SK-N-SH treated with all-trans-retinoic acid at 6 μM for 48 hours (cell line): ENCODE measurements at regions not wholly inside any gene's neighbourhood (a gene's known extent, or its start where the extent isn't known, plus 50 kb on each side); places are given as distances from the start of the nearest gene placed in this dataset.

Source experiments
- PPARA ChIP-seq: fragments of 250-450 bp; sonication (Bioruptor Pico); IDR thresholded peaks from 2 replicates; pipeline ENCODE4 v1.5.0; 2020; ENCODE audit warnings: mild to moderate bottlenecking, borderline replicate concordance
- RARB ChIP-seq: fragments of 250-450 bp; sonication (Bioruptor Pico); IDR thresholded peaks from 2 replicates; pipeline ENCODE4 v1.8.0; 2021; ENCODE audit warnings: mild to moderate bottlenecking, moderate library complexity
- TCF4 ChIP-seq: fragments of 250-450 bp; sonication (Bioruptor Pico); IDR thresholded peaks from 2 replicates; pipeline ENCODE4 v1.8.0; 2021; ENCODE audit warnings: mild to moderate bottlenecking, moderate library complexity, borderline replicate concordance
- TOX ChIP-seq: fragments of 250-450 bp; sonication (Bioruptor Pico); IDR thresholded peaks from 2 replicates; pipeline ENCODE4 v1.8.0; 2021; ENCODE audit warnings: mild to moderate bottlenecking, moderate library complexity, borderline replicate concordance
- ZFP30 ChIP-seq: fragments of 450-650 bp; formaldehyde crosslinking; IDR thresholded peaks from 2 replicates; pipeline ENCODE4 v1.5.0; 2022; ENCODE audit warnings: mild to moderate bottlenecking, moderate library complexity
- ZNF8 ChIP-seq: fragments of 450-650 bp; formaldehyde crosslinking; IDR thresholded peaks from 2 replicates; pipeline ENCODE4 v1.5.0; 2020; ENCODE audit warnings: mild to moderate bottlenecking, moderate library complexity
- TF ChIP-seq, protein P1 (sequence below): fragments of 250-450 bp; sonication (Bioruptor Pico); IDR thresholded peaks from 2 replicates; pipeline ENCODE4 v1.5.1; 2020; ENCODE audit warnings: low read depth, mild to moderate bottlenecking, moderate library complexity
- TF ChIP-seq, protein P2 (sequence below): fragments of 250-450 bp; sonication (Bioruptor Pico); IDR thresholded peaks from 2 replicates; pipeline ENCODE4 v1.8.0; 2020; ENCODE audit warnings: mild to moderate bottlenecking, moderate library complexity, borderline replicate concordance

DNA sequence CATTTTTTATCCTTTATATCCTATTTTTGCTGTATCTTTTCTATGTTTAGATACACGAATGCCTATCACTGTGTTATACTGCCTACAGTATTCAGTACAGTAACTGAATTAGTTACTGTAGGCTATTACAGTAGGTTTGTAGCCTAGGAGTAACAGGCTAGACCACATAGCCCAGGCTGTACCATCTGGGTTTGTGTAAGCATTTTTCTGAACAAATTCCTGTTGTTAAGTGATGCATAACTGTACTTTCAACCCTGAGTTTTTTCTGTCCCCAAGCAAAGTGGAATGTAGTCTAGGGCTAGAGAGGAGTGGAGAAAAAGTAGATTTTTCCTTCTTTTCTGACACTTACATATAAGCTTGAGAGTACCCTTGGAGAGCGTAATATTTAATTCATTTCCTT lies 282.1 kb downstream of the HS3ST3B1 start:
- TF ChIP-seq RARB (CRISPR knock-in tag) (no peak), ZNF8 (CRISPR knock-in tag) (no peak), TOX (CRISPR knock-in tag) (no peak), ZFP30 (no peak), TCF4 (CRISPR knock-in tag) (no peak), PPARA (no peak)
- TF ChIP-seq, protein P1, sequence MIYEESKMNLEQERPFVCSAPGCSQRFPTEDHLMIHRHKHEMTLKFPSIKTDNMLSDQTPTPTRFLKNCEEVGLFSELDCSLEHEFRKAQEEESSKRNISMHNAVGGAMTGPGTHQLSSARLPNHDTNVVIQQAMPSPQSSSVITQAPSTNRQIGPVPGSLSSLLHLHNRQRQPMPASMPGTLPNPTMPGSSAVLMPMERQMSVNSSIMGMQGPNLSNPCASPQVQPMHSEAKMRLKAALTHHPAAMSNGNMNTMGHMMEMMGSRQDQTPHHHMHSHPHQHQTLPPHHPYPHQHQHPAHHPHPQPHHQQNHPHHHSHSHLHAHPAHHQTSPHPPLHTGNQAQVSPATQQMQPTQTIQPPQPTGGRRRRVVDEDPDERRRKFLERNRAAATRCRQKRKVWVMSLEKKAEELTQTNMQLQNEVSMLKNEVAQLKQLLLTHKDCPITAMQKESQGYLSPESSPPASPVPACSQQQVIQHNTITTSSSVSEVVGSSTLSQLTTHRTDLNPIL (CRISPR knock-in tag), result no peak
- TF ChIP-seq, protein P2, sequence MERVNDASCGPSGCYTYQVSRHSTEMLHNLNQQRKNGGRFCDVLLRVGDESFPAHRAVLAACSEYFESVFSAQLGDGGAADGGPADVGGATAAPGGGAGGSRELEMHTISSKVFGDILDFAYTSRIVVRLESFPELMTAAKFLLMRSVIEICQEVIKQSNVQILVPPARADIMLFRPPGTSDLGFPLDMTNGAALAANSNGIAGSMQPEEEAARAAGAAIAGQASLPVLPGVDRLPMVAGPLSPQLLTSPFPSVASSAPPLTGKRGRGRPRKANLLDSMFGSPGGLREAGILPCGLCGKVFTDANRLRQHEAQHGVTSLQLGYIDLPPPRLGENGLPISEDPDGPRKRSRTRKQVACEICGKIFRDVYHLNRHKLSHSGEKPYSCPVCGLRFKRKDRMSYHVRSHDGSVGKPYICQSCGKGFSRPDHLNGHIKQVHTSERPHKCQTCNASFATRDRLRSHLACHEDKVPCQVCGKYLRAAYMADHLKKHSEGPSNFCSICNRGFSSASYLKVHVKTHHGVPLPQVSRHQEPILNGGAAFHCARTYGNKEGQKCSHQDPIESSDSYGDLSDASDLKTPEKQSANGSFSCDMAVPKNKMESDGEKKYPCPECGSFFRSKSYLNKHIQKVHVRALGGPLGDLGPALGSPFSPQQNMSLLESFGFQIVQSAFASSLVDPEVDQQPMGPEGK (CRISPR knock-in tag), result no peak
